ENCODE measurements at regions not wholly inside any gene's neighbourhood (a gene's known extent, or its start where the extent isn't known, plus 50 kb on each side); places are given as distances from the start of the nearest gene placed in this dataset.

DNA sequence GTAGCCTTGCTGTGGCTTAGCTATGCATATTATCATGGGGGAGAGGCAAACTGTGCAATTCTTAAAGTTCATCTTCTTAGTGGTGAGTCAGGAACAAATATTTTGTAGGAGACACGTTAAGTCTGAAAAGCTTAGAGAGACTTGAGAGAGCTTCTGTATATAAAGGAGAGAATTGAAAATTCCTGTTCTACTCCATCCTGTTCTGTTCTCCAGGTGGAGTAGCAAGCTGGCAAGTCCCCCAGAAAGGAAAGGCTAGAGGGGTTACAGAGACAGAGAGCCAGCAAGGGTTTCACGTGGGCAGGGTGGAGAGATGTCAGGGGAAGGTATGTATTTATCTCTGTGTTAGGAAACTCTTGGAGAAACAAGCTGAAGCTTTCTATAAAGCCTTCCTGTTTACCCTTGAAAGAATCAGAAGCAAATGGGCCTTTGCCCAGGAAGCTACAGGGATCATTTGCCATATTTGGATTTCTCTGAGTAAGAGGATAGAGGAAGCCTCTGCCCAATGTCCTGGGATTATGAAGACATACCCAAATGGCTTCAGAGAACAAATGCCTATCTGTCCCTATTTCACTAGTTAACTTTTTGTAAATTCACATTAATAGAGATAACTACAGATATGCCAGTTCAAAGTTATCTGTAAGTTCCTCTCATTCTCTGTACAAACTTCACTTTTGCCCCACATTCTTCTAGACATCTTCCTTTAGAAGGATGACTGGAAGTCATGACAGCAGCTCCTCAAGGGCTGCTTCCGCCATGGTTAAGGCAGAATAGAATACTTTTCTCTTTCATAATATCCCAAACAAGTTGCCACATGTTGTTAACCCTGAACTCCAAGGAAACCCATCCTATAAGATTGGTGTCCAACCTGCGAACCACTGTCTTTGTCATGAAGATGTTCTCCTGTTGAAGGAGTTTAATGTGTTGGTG, 126.7 kb upstream of the NEDD9 start:
- H3K4me1 ChIP-seq (ENCODE audit: control insufficient read depth, insufficient read depth, low read length), result no peaks in the 10 kb centered on the region
- no peak overlapping the region for H3K4me3 ChIP-seq (ENCODE audit: low read length in 2 of 2)
- no peak overlapping the region for H3K9ac ChIP-seq (ENCODE audit: low read length in 2 of 2)
- no peaks in the 10 kb centered on the region for H3K36me3 ChIP-seq (ENCODE audit: control insufficient read depth in 2 of 2, insufficient read depth in 2 of 2, low read length in 2 of 2)
- H3K27me3 ChIP-seq (ENCODE audit: control insufficient read depth in 1 of 2, insufficient read depth in 2 of 2, low read length in 2 of 2), result no peaks in the 10 kb centered on the region
- H3K9me3 ChIP-seq (ENCODE audit: control insufficient read depth in 2 of 2, low read length in 2 of 2), result no peaks in the 10 kb centered on the region
- H3K27ac ChIP-seq (ENCODE audit: low read length), result no peak overlapping the region

DNA sequence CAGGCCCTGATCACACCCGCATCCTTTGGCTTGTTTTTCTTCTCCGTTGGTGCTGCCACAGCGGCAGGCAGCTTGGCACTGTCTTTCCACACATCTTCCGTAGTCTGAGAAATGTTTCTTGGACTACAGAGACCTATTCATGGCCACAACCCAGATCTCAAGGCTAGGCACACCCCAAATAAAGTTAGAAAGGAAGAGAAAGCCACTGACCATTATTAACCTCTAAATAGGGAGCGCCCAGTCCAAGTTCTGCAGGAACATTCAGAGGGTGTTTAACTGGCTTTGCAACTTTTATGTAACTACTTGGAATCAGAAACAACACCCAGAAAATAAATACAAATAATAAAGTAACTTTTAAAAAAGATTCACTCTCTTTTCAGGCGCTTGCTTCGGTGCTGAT, 124.8 kb upstream of the NEDD9 start:
- H3K4me1 ChIP-seq (ENCODE audit: control insufficient read depth, insufficient read depth, low read length), result no peaks in the 10 kb centered on the region
- no peaks in the 10 kb centered on the region for H3K9me3 ChIP-seq (ENCODE audit: control insufficient read depth in 2 of 2, low read length in 2 of 2)
- peak overlapping the region; percentile 11 for H3K27ac ChIP-seq (ENCODE audit: low read length)

GRCh38 chr6:11356404-11357155, 124.1 kb upstream of the NEDD9 start:
- Histone ChIP-seq H3K4me3 (ENCODE audit: low read length in 2 of 2) (no peak overlapping the region), H3K9ac (ENCODE audit: low read length in 2 of 2) (no peak overlapping the region), H3K9me3 (ENCODE audit: control insufficient read depth in 2 of 2, low read length in 2 of 2) (no peaks in the 10 kb centered on the region), H3K27ac (ENCODE audit: low read length) (peak overlapping the region; percentile 11), H3K4me1 (ENCODE audit: control insufficient read depth, insufficient read depth, low read length) (no peaks in the 10 kb centered on the region), H3K27me3 (ENCODE audit: control insufficient read depth in 1 of 2, insufficient read depth in 2 of 2, low read length in 2 of 2) (no peaks in the 10 kb centered on the region), H3K36me3 (ENCODE audit: control insufficient read depth in 2 of 2, insufficient read depth in 2 of 2, low read length in 2 of 2) (no peaks in the 10 kb centered on the region)

More for the DNA sequence above, 124.8 kb upstream of the NEDD9 start:
- Histone ChIP-seq H3K4me3 (ENCODE audit: low read length in 2 of 2) (no peak overlapping the region), H3K27me3 (ENCODE audit: control insufficient read depth in 1 of 2, insufficient read depth in 2 of 2, low read length in 2 of 2) (no peaks in the 10 kb centered on the region), H3K9ac (ENCODE audit: low read length in 2 of 2) (no peak overlapping the region), H3K36me3 (ENCODE audit: control insufficient read depth in 2 of 2, insufficient read depth in 2 of 2, low read length in 2 of 2) (no peaks in the 10 kb centered on the region)

GRCh38 chr6:11353921-11354389, 121.5 kb upstream of the NEDD9 start:
- Histone ChIP-seq H3K9ac (ENCODE audit: low read length in 2 of 2) (no peak overlapping the region), H3K36me3 (ENCODE audit: control insufficient read depth in 2 of 2, insufficient read depth in 2 of 2, low read length in 2 of 2) (no peaks in the 10 kb centered on the region), H3K4me3 (ENCODE audit: low read length in 2 of 2) (no peak overlapping the region), H3K27me3 (ENCODE audit: control insufficient read depth in 1 of 2, insufficient read depth in 2 of 2, low read length in 2 of 2) (no peaks in the 10 kb centered on the region), H3K27ac (ENCODE audit: low read length) (no peak overlapping the region), H3K9me3 (ENCODE audit: control insufficient read depth in 2 of 2, low read length in 2 of 2) (no peaks in the 10 kb centered on the region), H3K4me1 (ENCODE audit: control insufficient read depth, insufficient read depth, low read length) (no peaks in the 10 kb centered on the region)

- Histone ChIP-seq H3K36me3 (ENCODE audit: control insufficient read depth in 2 of 2, insufficient read depth in 2 of 2, low read length in 2 of 2) (no peaks in the 10 kb centered on the region), H3K4me1 (ENCODE audit: control insufficient read depth, insufficient read depth, low read length) (no peaks in the 10 kb centered on the region), H3K27ac (ENCODE audit: low read length) (no peak overlapping the region), H3K27me3 (ENCODE audit: control insufficient read depth in 1 of 2, insufficient read depth in 2 of 2, low read length in 2 of 2) (no peaks in the 10 kb centered on the region), H3K9ac (ENCODE audit: low read length in 2 of 2) (no peak overlapping the region), H3K9me3 (ENCODE audit: control insufficient read depth in 2 of 2, low read length in 2 of 2) (no peaks in the 10 kb centered on the region), H3K4me3 (ENCODE audit: low read length in 2 of 2) (no peak overlapping the region)
Measured at GRCh38 chr6:11350294-11350693, 117.8 kb upstream of the NEDD9 start.

- no peak overlapping the region for H3K27ac ChIP-seq (ENCODE audit: low read length)
- no peaks in the 10 kb centered on the region for H3K36me3 ChIP-seq (ENCODE audit: control insufficient read depth in 2 of 2, insufficient read depth in 2 of 2, low read length in 2 of 2)
- H3K4me3 ChIP-seq (ENCODE audit: low read length in 2 of 2), result no peak overlapping the region
- no peaks in the 10 kb centered on the region for H3K4me1 ChIP-seq (ENCODE audit: control insufficient read depth, insufficient read depth, low read length)
- H3K27me3 ChIP-seq (ENCODE audit: control insufficient read depth in 1 of 2, insufficient read depth in 2 of 2, low read length in 2 of 2), result no peaks in the 10 kb centered on the region
- no peak overlapping the region for H3K9ac ChIP-seq (ENCODE audit: low read length in 2 of 2)
- H3K9me3 ChIP-seq (ENCODE audit: control insufficient read depth in 2 of 2, low read length in 2 of 2), result no peaks in the 10 kb centered on the region
Measured at GRCh38 chr6:11349880-11350279, 117.4 kb upstream of the NEDD9 start.

- no peak overlapping the region for H3K27ac ChIP-seq (ENCODE audit: low read length)
- H3K4me3 ChIP-seq (ENCODE audit: low read length in 2 of 2), result no peak overlapping the region
- H3K4me1 ChIP-seq (ENCODE audit: control insufficient read depth, insufficient read depth, low read length), result no peaks in the 10 kb centered on the region
- H3K36me3 ChIP-seq (ENCODE audit: control insufficient read depth in 2 of 2, insufficient read depth in 2 of 2, low read length in 2 of 2), result no peaks in the 10 kb centered on the region
- H3K9me3 ChIP-seq (ENCODE audit: control insufficient read depth in 2 of 2, low read length in 2 of 2), result no peaks in the 10 kb centered on the region
- no peak overlapping the region for H3K9ac ChIP-seq (ENCODE audit: low read length in 2 of 2)
- H3K27me3 ChIP-seq (ENCODE audit: control insufficient read depth in 1 of 2, insufficient read depth in 2 of 2, low read length in 2 of 2), result no peaks in the 10 kb centered on the region
Measured at GRCh38 chr6:11346516-11346915, 114.0 kb upstream of the NEDD9 start.

DNA sequence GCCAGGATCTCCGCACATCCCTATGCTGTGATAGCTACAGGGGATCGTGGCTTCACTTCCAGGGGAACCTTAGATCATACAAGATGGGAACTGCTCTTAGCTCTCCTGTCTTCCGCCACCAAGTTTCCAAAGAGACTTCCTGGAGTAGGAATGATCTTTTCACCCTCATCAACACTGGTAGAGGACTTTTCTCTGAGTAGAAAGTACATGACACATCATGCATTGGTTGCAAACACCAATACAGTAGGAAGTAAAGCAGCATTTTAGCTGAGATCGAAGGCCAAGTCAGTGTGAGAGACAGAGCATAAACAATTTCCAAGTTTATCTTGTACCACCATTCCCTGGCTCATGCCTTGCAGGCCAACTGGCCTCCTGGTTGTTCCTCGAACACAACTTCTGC, 113.1 kb upstream of the NEDD9 start:
- Histone ChIP-seq H3K4me1 (ENCODE audit: control insufficient read depth, insufficient read depth, low read length) (no peaks in the 10 kb centered on the region), H3K36me3 (ENCODE audit: control insufficient read depth in 2 of 2, insufficient read depth in 2 of 2, low read length in 2 of 2) (no peaks in the 10 kb centered on the region), H3K9me3 (ENCODE audit: control insufficient read depth in 2 of 2, low read length in 2 of 2) (peaks cover 0 to 6% of the 10 kb centered on the region in 2 donors), H3K27me3 (ENCODE audit: control insufficient read depth in 1 of 2, insufficient read depth in 2 of 2, low read length in 2 of 2) (no peaks in the 10 kb centered on the region), H3K9ac (ENCODE audit: low read length in 2 of 2) (no peak overlapping the region), H3K4me3 (ENCODE audit: low read length in 2 of 2) (no peak overlapping the region), H3K27ac (ENCODE audit: low read length) (no peak overlapping the region)

DNA sequence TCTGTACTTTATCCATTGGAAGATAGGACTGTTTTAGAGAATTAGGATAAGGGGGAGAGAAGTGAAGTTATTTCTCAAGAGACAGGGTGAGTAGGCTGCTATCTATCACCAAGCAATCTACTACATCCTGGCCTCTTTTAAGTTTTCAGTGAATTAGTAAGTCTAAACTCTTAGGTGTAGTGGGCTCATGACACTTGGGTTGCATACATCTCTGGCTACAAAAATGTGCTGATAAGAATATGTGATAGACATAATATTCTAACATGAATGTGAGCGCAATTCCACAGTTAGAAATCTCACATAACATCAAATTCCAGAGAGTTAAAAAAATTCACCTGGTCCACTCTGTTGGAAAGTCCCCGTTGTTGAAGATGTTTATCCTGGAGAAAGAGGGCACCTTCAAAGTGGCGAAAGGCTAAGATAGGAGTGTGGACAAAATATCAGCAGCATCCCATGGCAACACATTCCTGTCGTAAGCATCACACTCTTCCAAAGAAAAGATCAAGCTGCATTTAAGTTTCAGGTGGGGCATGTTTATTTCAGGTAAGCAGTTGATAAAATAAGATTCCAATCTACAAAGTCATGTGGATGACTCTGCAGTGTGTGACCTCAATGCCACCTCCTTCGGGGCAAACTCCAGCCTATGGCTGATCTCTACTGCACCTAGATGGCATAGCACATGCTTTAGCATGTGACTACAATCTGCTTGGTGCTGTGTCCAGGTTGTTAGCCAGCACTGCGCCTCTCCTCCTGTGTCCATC, 111.7 kb upstream of the NEDD9 start:
- H3K4me1 ChIP-seq (ENCODE audit: control insufficient read depth, insufficient read depth, low read length), result no peaks in the 10 kb centered on the region
- peaks cover 0 to 7% of the 10 kb centered on the region in 2 donors for H3K9me3 ChIP-seq (ENCODE audit: control insufficient read depth in 2 of 2, low read length in 2 of 2)
- no peak overlapping the region for H3K4me3 ChIP-seq (ENCODE audit: low read length in 2 of 2)
- H3K36me3 ChIP-seq (ENCODE audit: control insufficient read depth in 2 of 2, insufficient read depth in 2 of 2, low read length in 2 of 2), result no peaks in the 10 kb centered on the region
- H3K9ac ChIP-seq (ENCODE audit: low read length in 2 of 2), result no peak overlapping the region
- no peak overlapping the region for H3K27ac ChIP-seq (ENCODE audit: low read length)
- H3K27me3 ChIP-seq (ENCODE audit: control insufficient read depth in 1 of 2, insufficient read depth in 2 of 2, low read length in 2 of 2), result no peaks in the 10 kb centered on the region

GRCh38 chr6:11341867-11342266, 109.4 kb upstream of the NEDD9 start:
- H3K9me3 ChIP-seq (ENCODE audit: control insufficient read depth in 2 of 2, low read length in 2 of 2), result peaks cover 0 to 7% of the 10 kb centered on the region in 2 donors
- H3K27ac ChIP-seq (ENCODE audit: low read length), result no peak overlapping the region
- H3K27me3 ChIP-seq (ENCODE audit: control insufficient read depth in 1 of 2, insufficient read depth in 2 of 2, low read length in 2 of 2), result no peaks in the 10 kb centered on the region
- no peak overlapping the region for H3K9ac ChIP-seq (ENCODE audit: low read length in 2 of 2)
- H3K4me1 ChIP-seq (ENCODE audit: control insufficient read depth, insufficient read depth, low read length), result no peaks in the 10 kb centered on the region
- H3K36me3 ChIP-seq (ENCODE audit: control insufficient read depth in 2 of 2, insufficient read depth in 2 of 2, low read length in 2 of 2), result no peaks in the 10 kb centered on the region
- no peak overlapping the region for H3K4me3 ChIP-seq (ENCODE audit: low read length in 2 of 2)
